Lung (tissue), 11 donors: ENCODE measurements at regions not wholly inside any gene's neighbourhood (a gene's known extent, or its start where the extent isn't known, plus 50 kb on each side); places are given as distances from the start of the nearest gene placed in this dataset.

Source experiments
- ATAC-seq: fragments of 200-7000 bp; cut with Tn5 transposase; one replicate; pipeline ENCODE4 v1.9.1; 2020; ENCODE audit warnings: moderate number of reproducible peaks; ENCODE audit not compliant: insufficient read depth, low FRiP score
- DNase-seq, 3 donors: peaks; one replicate each; pipeline ENCODE4 v3.0.0-alpha.2; 2013 to 2017
- H3K27ac ChIP-seq, 2 donors: one replicate each; pipeline ENCODE4 v1.5.1; 2013; ENCODE audit warnings: mild to moderate bottlenecking in 2 of 2, moderate library complexity in 2 of 2, control low read depth in 1 of 2, inconsistent platforms in 1 of 2, low read depth in 1 of 2, low read length in 1 of 2
- H3K27me3 ChIP-seq, 3 donors: one replicate each; pipeline ENCODE4 v1.5.1; 2013; ENCODE audit warnings: low read length in 2 of 3; ENCODE audit not compliant: control insufficient read depth in 3 of 3, insufficient read depth in 3 of 3
- H3K36me3 ChIP-seq, 4 donors: one replicate each; pipeline ENCODE4 v1.5.1; 2013; ENCODE audit warnings: low read length in 4 of 4, mild to moderate bottlenecking in 1 of 4, moderate library complexity in 1 of 4; ENCODE audit not compliant: control insufficient read depth in 4 of 4, insufficient read depth in 4 of 4
- H3K4me1 ChIP-seq, 5 donors: one replicate each; pipeline ENCODE4 v1.5.1; 2013; ENCODE audit warnings: low read length in 5 of 5, mild to moderate bottlenecking in 2 of 5, moderate library complexity in 1 of 5; ENCODE audit not compliant: control insufficient read depth in 5 of 5, insufficient read depth in 5 of 5
- H3K4me3 ChIP-seq: one replicate; pipeline ENCODE4 v1.5.1; 2013; ENCODE audit warnings: mild to moderate bottlenecking, control low read depth, moderate library complexity
- H3K9ac ChIP-seq, 2 donors: one replicate each; pipeline ENCODE4 v1.5.1; 2013; ENCODE audit warnings: low read length in 2 of 2, control low read depth in 1 of 2; ENCODE audit not compliant: insufficient read depth in 1 of 2
- H3K9me3 ChIP-seq, 4 donors: one replicate each; pipeline ENCODE4 v1.5.1; 2013; ENCODE audit warnings: low read length in 3 of 4, mild to moderate bottlenecking in 1 of 4, moderate library complexity in 1 of 4; ENCODE audit not compliant: control insufficient read depth in 4 of 4, insufficient read depth in 3 of 4
- WGBS, 2 donors: extraction: QIAGEN DNeasy Blood & Tissue Kit; methylation state at CpG; one replicate each; pipeline ENCODE4 v1.1.7; 2013; 5-methylcytosine and 5-hydroxymethylcytosine counted together
- TF ChIP-seq, protein P1 (sequence below): IDR thresholded peaks from 2 replicates; pipeline ENCODE4 v1.5.1; 2012; ENCODE audit warnings: mild to moderate bottlenecking; ENCODE audit errors: control extremely low read depth, extremely low read depth
- donor health status: control.
- donor health status: control.
- donor health status: Bipolar disorder and iron deficiency.
- donor health status: healthy.
- donor health status: DM: yes; HTN: yes; CAD: no.

DNA sequence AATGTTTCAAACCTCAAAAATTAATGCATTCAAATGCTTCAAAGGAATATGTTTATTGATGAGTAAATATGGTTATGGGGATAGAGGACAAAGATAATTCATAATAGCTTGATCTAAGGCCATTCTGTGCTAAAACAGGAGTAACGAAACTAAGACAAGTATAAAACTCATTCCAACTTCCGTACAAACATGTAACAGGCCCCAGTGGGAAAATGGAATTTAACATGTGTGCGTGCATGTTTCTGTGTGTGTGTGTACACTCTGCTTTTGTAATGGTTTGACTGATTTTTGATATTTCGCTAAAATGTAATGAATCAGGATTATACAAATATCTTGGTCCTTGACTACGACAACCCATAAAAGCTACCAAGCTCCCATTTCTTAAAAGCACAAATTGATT is 91.0 kb downstream of the KLF12 start:
- Histone ChIP-seq H3K27ac (no peak overlapping the region), H3K27me3 (no peaks in the 10 kb centered on the region), H3K9me3 (no peaks in the 10 kb centered on the region), H3K36me3 (no peaks in the 10 kb centered on the region), H3K9ac (no peak overlapping the region), H3K4me1 (peaks cover 3 to 30% (median 10%) of the 10 kb centered on the region in 5 donors), H3K4me3 (no peak overlapping the region)
- DNase-seq: no peak
- ATAC-seq: no peak
- 76 to 89% methylated on average over 5 of the region's 5 CpGs for WGBS, 2 donors
- TF ChIP-seq, protein P1, sequence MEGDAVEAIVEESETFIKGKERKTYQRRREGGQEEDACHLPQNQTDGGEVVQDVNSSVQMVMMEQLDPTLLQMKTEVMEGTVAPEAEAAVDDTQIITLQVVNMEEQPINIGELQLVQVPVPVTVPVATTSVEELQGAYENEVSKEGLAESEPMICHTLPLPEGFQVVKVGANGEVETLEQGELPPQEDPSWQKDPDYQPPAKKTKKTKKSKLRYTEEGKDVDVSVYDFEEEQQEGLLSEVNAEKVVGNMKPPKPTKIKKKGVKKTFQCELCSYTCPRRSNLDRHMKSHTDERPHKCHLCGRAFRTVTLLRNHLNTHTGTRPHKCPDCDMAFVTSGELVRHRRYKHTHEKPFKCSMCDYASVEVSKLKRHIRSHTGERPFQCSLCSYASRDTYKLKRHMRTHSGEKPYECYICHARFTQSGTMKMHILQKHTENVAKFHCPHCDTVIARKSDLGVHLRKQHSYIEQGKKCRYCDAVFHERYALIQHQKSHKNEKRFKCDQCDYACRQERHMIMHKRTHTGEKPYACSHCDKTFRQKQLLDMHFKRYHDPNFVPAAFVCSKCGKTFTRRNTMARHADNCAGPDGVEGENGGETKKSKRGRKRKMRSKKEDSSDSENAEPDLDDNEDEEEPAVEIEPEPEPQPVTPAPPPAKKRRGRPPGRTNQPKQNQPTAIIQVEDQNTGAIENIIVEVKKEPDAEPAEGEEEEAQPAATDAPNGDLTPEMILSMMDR: no peak

DNA sequence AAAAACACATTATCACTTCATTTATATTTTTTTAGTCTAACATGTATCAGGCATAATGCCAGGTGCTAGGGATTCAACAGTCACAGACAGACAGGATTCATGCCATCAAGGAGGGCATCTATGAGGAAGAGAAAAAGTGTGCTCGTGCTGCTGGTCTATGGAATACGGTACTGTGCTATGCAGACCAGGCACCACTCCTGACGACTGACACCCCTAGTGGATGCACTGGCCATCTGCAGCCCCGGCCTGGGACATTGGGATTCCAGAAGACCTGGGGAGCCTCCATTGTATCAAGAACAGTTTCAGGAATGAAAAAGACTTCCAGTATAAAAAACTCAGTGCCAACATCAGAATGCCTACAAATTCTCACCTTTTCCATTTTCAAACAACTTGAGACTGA is 94.0 kb downstream of the KLF12 start:
- TF ChIP-seq, protein P1: no peak
- Histone ChIP-seq H3K4me3 (no peak overlapping the region), H3K9ac (no peak overlapping the region), H3K9me3 (no peaks in the 10 kb centered on the region), H3K36me3 (no peaks in the 10 kb centered on the region), H3K27me3 (no peaks in the 10 kb centered on the region), H3K27ac (no peak overlapping the region), H3K4me1 (peaks cover 2 to 22% (median 5%) of the 10 kb centered on the region in 5 donors)
- peak; percentile 33 to 40 (median 39) for DNase-seq
- ATAC-seq: no peak
- 77 to 78% methylated on average over 4 of the region's 4 CpGs for WGBS, 2 donors

DNA sequence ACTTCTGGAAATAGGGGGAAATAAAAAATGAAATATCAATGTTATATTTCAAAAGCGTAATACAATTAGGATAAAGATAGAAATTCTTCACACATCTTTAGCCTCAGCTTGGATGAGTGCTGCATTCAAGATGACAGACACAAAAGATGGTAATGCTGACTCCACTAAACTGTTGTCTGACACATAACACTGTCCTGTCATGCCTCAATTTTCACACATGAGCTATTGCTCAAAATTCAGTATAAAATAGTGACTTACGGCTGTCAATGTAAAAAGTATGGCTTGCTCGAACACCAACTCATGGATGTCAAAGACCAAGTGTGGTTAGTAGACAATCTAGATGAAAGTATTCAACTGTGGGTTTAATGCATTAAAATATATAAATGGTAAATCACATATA is 94.5 kb downstream of the KLF12 start:
- H3K4me1 ChIP-seq: peaks cover 2 to 22% (median 5%) of the 10 kb centered on the region in 5 donors
- no peak overlapping the region for H3K4me3 ChIP-seq
- H3K36me3 ChIP-seq: no peaks in the 10 kb centered on the region
- 93 to 96% methylated on average over 3 of the region's 3 CpGs for WGBS, 2 donors
- no peaks in the 10 kb centered on the region for H3K27me3 ChIP-seq
- no peak overlapping the region for H3K9ac ChIP-seq
- TF ChIP-seq, protein P1: no peak
- no peak for ATAC-seq
- H3K27ac ChIP-seq: no peak overlapping the region
- no peak for DNase-seq
- no peaks in the 10 kb centered on the region for H3K9me3 ChIP-seq

DNA sequence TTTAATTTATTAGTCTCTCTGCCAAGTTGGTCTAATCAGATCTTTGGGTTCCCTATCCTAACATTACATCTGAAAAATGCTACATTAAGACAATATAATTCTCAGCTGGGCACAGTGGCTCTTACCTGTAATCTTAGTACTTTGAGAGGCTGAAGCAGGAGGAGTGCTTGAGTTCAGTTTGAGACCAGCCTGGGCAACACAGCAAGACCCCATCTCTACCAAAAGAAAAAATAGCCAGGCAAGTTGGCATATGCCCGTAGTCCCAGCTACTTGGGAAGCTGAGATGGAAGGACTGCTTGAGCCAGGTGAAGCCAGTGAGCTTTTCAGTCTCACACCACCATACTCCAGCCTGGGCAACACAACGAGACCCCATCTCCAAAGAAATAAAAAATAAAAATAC is 95.0 kb downstream of the KLF12 start:
- Histone ChIP-seq H3K27me3 (no peaks in the 10 kb centered on the region), H3K4me1 (peaks cover 2 to 22% (median 5%) of the 10 kb centered on the region in 5 donors), H3K9ac (no peak overlapping the region), H3K9me3 (no peaks in the 10 kb centered on the region), H3K27ac (no peak overlapping the region), H3K36me3 (no peaks in the 10 kb centered on the region), H3K4me3 (no peak overlapping the region)
- WGBS, 2 donors: 96 to 98% methylated on average over 2 of the region's 2 CpGs
- TF ChIP-seq, protein P1: no peak
- DNase-seq (no peak), ATAC-seq (no peak)
